Glutamatergic neuron (in vitro differentiated cells): ENCODE measurements at regions not wholly inside any gene's neighbourhood (a gene's known extent, or its start where the extent isn't known, plus 50 kb on each side); places are given as distances from the start of the nearest gene placed in this dataset.

Experiments used
- DNase-seq: peaks from one replicate; pipeline ENCODE4 v3.0.0; 2022
- H3K27ac Mint-ChIP-seq: one replicate; pipeline ENCODE4 v1.8.0; 2020; ENCODE audit warnings: mild to moderate bottlenecking, mixed read lengths, inconsistent platforms; ENCODE audit not compliant: unreplicated experiment
- H3K27me3 Mint-ChIP-seq: one replicate; pipeline ENCODE4 v1.8.0; 2020; ENCODE audit warnings: mild to moderate bottlenecking, moderate library complexity, mixed read lengths, inconsistent platforms; ENCODE audit not compliant: unreplicated experiment
- H3K36me3 Mint-ChIP-seq: one replicate; pipeline ENCODE4 v1.8.0; 2020; ENCODE audit warnings: mild to moderate bottlenecking, mixed read lengths, inconsistent platforms; ENCODE audit not compliant: unreplicated experiment
- H3K4me1 Mint-ChIP-seq: one replicate; pipeline ENCODE4 v1.8.0; 2020; ENCODE audit warnings: mild to moderate bottlenecking, low read depth, mixed read lengths, inconsistent platforms; ENCODE audit not compliant: unreplicated experiment
- H3K4me3 Mint-ChIP-seq: one replicate; pipeline ENCODE4 v1.8.0; 2020; ENCODE audit warnings: mild to moderate bottlenecking, mixed read lengths, inconsistent platforms; ENCODE audit not compliant: unreplicated experiment
- H3K9me3 Mint-ChIP-seq: one replicate; pipeline ENCODE4 v1.8.0; 2020; ENCODE audit warnings: mild to moderate bottlenecking, moderate library complexity, mixed read lengths, inconsistent platforms; ENCODE audit not compliant: unreplicated experiment
- CTCF ChIP-seq: fragments of 200-600 bp; sonication (generic); IDR thresholded peaks from one replicate; pipeline ENCODE4 v1.5.0; 2021; ENCODE audit not compliant: partially characterized antibody, unreplicated experiment

- no peaks in the 10 kb centered on the region for H3K4me1 Mint-ChIP-seq
- no peak overlapping the region for H3K4me3 Mint-ChIP-seq
- H3K27me3 Mint-ChIP-seq = no peaks in the 10 kb centered on the region
- no peaks in the 10 kb centered on the region for H3K9me3 Mint-ChIP-seq
- H3K36me3 Mint-ChIP-seq = no peaks in the 10 kb centered on the region
- DNase-seq = no peak
- no peak for TF ChIP-seq CTCF
- H3K27ac Mint-ChIP-seq = no peak overlapping the region
Measured at GRCh38 chr14:83535444-83535843, 1994.5 kb upstream of the FLRT2 start.

- Mint-ChIP-seq H3K27me3 (peaks cover 1% of the 10 kb centered on the region), H3K9me3 (peaks cover 2% of the 10 kb centered on the region), H3K36me3 (no peaks in the 10 kb centered on the region), H3K4me1 (no peaks in the 10 kb centered on the region), H3K27ac (no peak overlapping the region), H3K4me3 (no peak overlapping the region)
- no peak for DNase-seq
- no peak for TF ChIP-seq CTCF
Measured at GRCh38 chr14:83541147-83541546, 1988.8 kb upstream of the FLRT2 start.

- no peak overlapping the region for H3K27ac Mint-ChIP-seq
- H3K4me3 Mint-ChIP-seq = no peak overlapping the region
- H3K27me3 Mint-ChIP-seq = no peaks in the 10 kb centered on the region
- no peak for TF ChIP-seq CTCF
- no peak for DNase-seq
- H3K4me1 Mint-ChIP-seq = no peaks in the 10 kb centered on the region
- no peaks in the 10 kb centered on the region for H3K36me3 Mint-ChIP-seq
- H3K9me3 Mint-ChIP-seq = no peaks in the 10 kb centered on the region
Measured at GRCh38 chr14:83548061-83548839, 1981.7 kb upstream of the FLRT2 start.

- H3K9me3 Mint-ChIP-seq = no peaks in the 10 kb centered on the region
- no peak overlapping the region for H3K27ac Mint-ChIP-seq
- H3K36me3 Mint-ChIP-seq = no peaks in the 10 kb centered on the region
- H3K27me3 Mint-ChIP-seq = no peaks in the 10 kb centered on the region
- no peak for DNase-seq
- TF ChIP-seq CTCF = no peak
- no peaks in the 10 kb centered on the region for H3K4me1 Mint-ChIP-seq
- H3K4me3 Mint-ChIP-seq = no peak overlapping the region
Measured at GRCh38 chr14:83556065-83556464, 1973.9 kb upstream of the FLRT2 start.

- Mint-ChIP-seq H3K4me3 (no peak overlapping the region), H3K27me3 (no peaks in the 10 kb centered on the region), H3K36me3 (no peaks in the 10 kb centered on the region), H3K4me1 (no peaks in the 10 kb centered on the region), H3K9me3 (no peaks in the 10 kb centered on the region), H3K27ac (no peak overlapping the region)
- no peak for DNase-seq
- TF ChIP-seq CTCF = no peak
Measured at GRCh38 chr14:83556746-83557453, 1973.0 kb upstream of the FLRT2 start.
